Body of pancreas (tissue), 4 donors: ENCODE measurements at regions not wholly inside any gene's neighbourhood (a gene's known extent, or its start where the extent isn't known, plus 50 kb on each side); places are given as distances from the start of the nearest gene placed in this dataset.

Source experiments
- POLR2A ChIP-seq, 3 donors: fragments of 450-650 bp; IDR thresholded peaks; one replicate each; pipeline ENCODE4 v1.6.1; 2016; ENCODE audit warnings: antibody characterized with exemption in 3 of 3, mild to moderate bottlenecking in 2 of 3
- TF ChIP-seq, protein P1 (sequence below), 7 experiments: fragments of 450-650 bp in 4 of 7; fragments of 200-600 bp in 3 of 7; sonication (generic) in 3 of 7; IDR thresholded peaks; one replicate each; pipeline ENCODE4 v1.5.1; 2016 to 2019; ENCODE audit warnings: antibody characterized with exemption in 7 of 7

GRCh38 chr4:23162275-23162674 lies 469.5 kb downstream of the GBA3 start:
- TF ChIP-seq, protein P1, sequence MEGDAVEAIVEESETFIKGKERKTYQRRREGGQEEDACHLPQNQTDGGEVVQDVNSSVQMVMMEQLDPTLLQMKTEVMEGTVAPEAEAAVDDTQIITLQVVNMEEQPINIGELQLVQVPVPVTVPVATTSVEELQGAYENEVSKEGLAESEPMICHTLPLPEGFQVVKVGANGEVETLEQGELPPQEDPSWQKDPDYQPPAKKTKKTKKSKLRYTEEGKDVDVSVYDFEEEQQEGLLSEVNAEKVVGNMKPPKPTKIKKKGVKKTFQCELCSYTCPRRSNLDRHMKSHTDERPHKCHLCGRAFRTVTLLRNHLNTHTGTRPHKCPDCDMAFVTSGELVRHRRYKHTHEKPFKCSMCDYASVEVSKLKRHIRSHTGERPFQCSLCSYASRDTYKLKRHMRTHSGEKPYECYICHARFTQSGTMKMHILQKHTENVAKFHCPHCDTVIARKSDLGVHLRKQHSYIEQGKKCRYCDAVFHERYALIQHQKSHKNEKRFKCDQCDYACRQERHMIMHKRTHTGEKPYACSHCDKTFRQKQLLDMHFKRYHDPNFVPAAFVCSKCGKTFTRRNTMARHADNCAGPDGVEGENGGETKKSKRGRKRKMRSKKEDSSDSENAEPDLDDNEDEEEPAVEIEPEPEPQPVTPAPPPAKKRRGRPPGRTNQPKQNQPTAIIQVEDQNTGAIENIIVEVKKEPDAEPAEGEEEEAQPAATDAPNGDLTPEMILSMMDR (IDR thresholded peaks at IDR 0.05): no peak
- TF ChIP-seq POLR2A (IDR thresholded peaks at IDR 0.05): no peak
